GM23338 (cell line): ENCODE measurements at regions not wholly inside any gene's neighbourhood (a gene's known extent, or its start where the extent isn't known, plus 50 kb on each side); places are given as distances from the start of the nearest gene placed in this dataset.

Source experiments
- ATAC-seq: fragments of 200-7000 bp; cut with Tn5 transposase; 3 replicates; pipeline ENCODE4 v1.9.1; 2020
- DNase-seq: peaks from one replicate; pipeline ENCODE4 v3.0.0-alpha.2; 2015; ENCODE audit warnings: low spot score
- H2AFZ ChIP-seq: fragments of 200-600 bp; sonication (generic); 2 replicates; pipeline ENCODE4 v1.8.0; 2016; ENCODE audit warnings: antibody characterized with exemption, mild to moderate bottlenecking, moderate library complexity
- H3F3A ChIP-seq: fragments of 200-600 bp; sonication (generic); replicated peaks from 2 replicates; pipeline ENCODE4 v1.8.0; 2017; ENCODE audit warnings: antibody characterized with exemption, mixed run types, low read depth
- H3K27ac ChIP-seq: fragments of 200-600 bp; sonication (generic); 2 replicates; pipeline ENCODE4 v1.6.1; 2016; ENCODE audit warnings: low read depth
- H3K27me3 ChIP-seq: fragments of 200-600 bp; sonication (generic); 2 replicates; pipeline ENCODE4 v1.8.0; 2016; ENCODE audit warnings: mild to moderate bottlenecking, mixed run types, moderate library complexity; ENCODE audit not compliant: insufficient read depth
- H3K36me3 ChIP-seq: fragments of 200-600 bp; sonication (generic); 2 replicates; pipeline ENCODE4 v1.8.0; 2016; ENCODE audit warnings: mild to moderate bottlenecking; ENCODE audit not compliant: insufficient read depth
- H3K4me1 ChIP-seq: fragments of 200-600 bp; sonication (generic); 2 replicates; pipeline ENCODE4 v1.8.0; 2016; ENCODE audit warnings: mild to moderate bottlenecking, moderate library complexity; ENCODE audit not compliant: insufficient read depth
- H3K4me2 ChIP-seq: fragments of 200-600 bp; sonication (generic); 2 replicates; pipeline ENCODE4 v1.7.1; 2017; ENCODE audit warnings: mixed run types
- H3K4me3 ChIP-seq: fragments of 200-600 bp; sonication (generic); 2 replicates; pipeline ENCODE4 v1.6.1; 2016; ENCODE audit warnings: mixed run types
- H3K79me2 ChIP-seq: fragments of 200-600 bp; sonication (generic); replicated peaks from 2 replicates; pipeline ENCODE4 v1.8.0; 2017; ENCODE audit warnings: mild to moderate bottlenecking; ENCODE audit not compliant: insufficient read depth
- H3K9me2 ChIP-seq: fragments of 200-600 bp; sonication (generic); 2 replicates; pipeline ENCODE4 v1.8.0; 2017; ENCODE audit not compliant: insufficient read depth
- H4K20me1 ChIP-seq: fragments of 200-600 bp; sonication (generic); replicated peaks from 2 replicates; pipeline ENCODE4 v1.8.0; 2017; ENCODE audit warnings: mild to moderate bottlenecking; ENCODE audit not compliant: insufficient read depth
- H3K27ac Mint-ChIP-seq: 2 replicates; pipeline ENCODE4 v1.8.0; 2020; ENCODE audit warnings: inconsistent platforms, mild to moderate bottlenecking, moderate library complexity, mixed read lengths
- H3K27me3 Mint-ChIP-seq: 3 replicates; pipeline ENCODE4 v1.8.0; 2022; ENCODE audit warnings: low read depth, mild to moderate bottlenecking, moderate library complexity, mixed read lengths, inconsistent platforms; ENCODE audit not compliant: insufficient read depth, poor library complexity
- H3K36me3 Mint-ChIP-seq: 3 replicates; pipeline ENCODE4 v1.8.0; 2021; ENCODE audit warnings: low read depth, mild to moderate bottlenecking, inconsistent platforms, moderate library complexity, mixed read lengths
- H3K4me1 Mint-ChIP-seq: 3 replicates; pipeline ENCODE4 v1.8.0; 2020; ENCODE audit warnings: mild to moderate bottlenecking, inconsistent platforms, mixed read lengths
- H3K4me3 Mint-ChIP-seq: 3 replicates; pipeline ENCODE4 v1.8.0; 2021; ENCODE audit warnings: moderate library complexity, mild to moderate bottlenecking, inconsistent platforms, mixed read lengths
- H3K9me3 Mint-ChIP-seq: 3 replicates; pipeline ENCODE4 v1.8.0; 2020; ENCODE audit warnings: moderate library complexity, mild to moderate bottlenecking, inconsistent platforms, mixed read lengths
- CTCF ChIP-seq, 2 experiments: fragments of 200-600 bp in 1 of 2; sonication (generic) in 1 of 2; conservative IDR thresholded peaks; 2 replicates each; pipeline versions ENCODE4 v1.5.1 to v1.6.1; 2016 to 2017; ENCODE audit warnings: antibody characterized with exemption in 2 of 2, low read depth in 2 of 2, mild to moderate bottlenecking in 2 of 2, moderate library complexity in 1 of 2
- ETS1 ChIP-seq: IDR thresholded peaks from 2 replicates; pipeline ENCODE4 v1.6.1; 2016; ENCODE audit warnings: antibody characterized with exemption
- EZH2 ChIP-seq: fragments of 200-600 bp; sonication (generic); IDR thresholded peaks from one replicate; pipeline ENCODE4 v1.8.0; 2017; ENCODE audit warnings: antibody characterized with exemption, mild to moderate bottlenecking, low read depth; ENCODE audit not compliant: unreplicated experiment
- EZH2phosphoT487 ChIP-seq: fragments of 200-600 bp; sonication (generic); IDR thresholded peaks from one replicate; pipeline ENCODE4 v1.8.1; 2018; ENCODE audit warnings: antibody characterized with exemption; ENCODE audit not compliant: unreplicated experiment
- JUNB ChIP-seq: IDR thresholded peaks from one replicate; pipeline ENCODE4 v1.6.1; 2016; ENCODE audit warnings: antibody characterized with exemption; ENCODE audit not compliant: unreplicated experiment
- NANOG ChIP-seq: IDR thresholded peaks from 2 replicates; pipeline ENCODE4 v1.6.1; 2016; ENCODE audit warnings: antibody characterized with exemption, borderline replicate concordance
- REST ChIP-seq: IDR thresholded peaks from one replicate; pipeline ENCODE4 v1.6.1; 2018; ENCODE audit warnings: antibody characterized with exemption; ENCODE audit not compliant: unreplicated experiment
- STAT1 ChIP-seq: IDR thresholded peaks from one replicate; pipeline ENCODE4 v1.6.1; 2016; ENCODE audit warnings: antibody characterized with exemption; ENCODE audit not compliant: unreplicated experiment
- ZNF331 ChIP-seq: fragments of 250-450 bp; sonication (Bioruptor Pico); IDR thresholded peaks from 2 replicates; pipeline ENCODE4 v1.5.0; 2020; ENCODE audit warnings: low read depth, mild to moderate bottlenecking, moderate library complexity
- ZNF462 ChIP-seq: fragments of 250-450 bp; sonication (Bioruptor Pico); IDR thresholded peaks from 2 replicates; pipeline ENCODE4 v1.5.0; 2020; ENCODE audit warnings: mild to moderate bottlenecking, moderate library complexity

- Mint-ChIP-seq H3K27ac (no peak overlapping the region), H3K4me1 (no peaks in the 10 kb centered on the region), H3K9me3 (no peaks in the 10 kb centered on the region), H3K4me3 (no peak overlapping the region), H3K27me3 (peaks cover 3% of the 10 kb centered on the region), H3K36me3 (no peaks in the 10 kb centered on the region)
- H2AFZ ChIP-seq, result no peak overlapping the region
- H3K36me3 ChIP-seq, result no peaks in the 10 kb centered on the region
- TF ChIP-seq STAT1 (no peak), EZH2 (no peak)
- DNase-seq, result no peak
- H3K79me2 ChIP-seq, result no peaks in the 10 kb centered on the region
- H4K20me1 ChIP-seq, result no peaks in the 10 kb centered on the region
- H3K4me3 ChIP-seq, result no peak overlapping the region
- H3K4me1 ChIP-seq, result no peaks in the 10 kb centered on the region
- ATAC-seq, result no peak
- H3K4me2 ChIP-seq, result no peak overlapping the region
- no peaks in the 10 kb centered on the region for H3F3A ChIP-seq
- no peaks in the 10 kb centered on the region for H3K9me2 ChIP-seq
- H3K27ac ChIP-seq, result no peak overlapping the region
- no peaks in the 10 kb centered on the region for H3K27me3 ChIP-seq
These were observed 382.9 kb downstream of the DSEL start for GRCh38 chr18:67133669-67134068.

- H3K4me1 Mint-ChIP-seq, result no peaks in the 10 kb centered on the region
- peaks cover 7% of the 10 kb centered on the region; the same call in 2 of the 3 replicates for H3K9me3 Mint-ChIP-seq
- no peak overlapping the region for H3K4me3 Mint-ChIP-seq
- Histone ChIP-seq H3K9me2 (no peaks in the 10 kb centered on the region), H3K27me3 (no peaks in the 10 kb centered on the region), H3K4me2 (no peak overlapping the region), H3F3A (no peaks in the 10 kb centered on the region), H3K4me3 (no peak overlapping the region), H3K36me3 (no peaks in the 10 kb centered on the region), H3K79me2 (no peaks in the 10 kb centered on the region), H2AFZ (no peak overlapping the region), H3K27ac (no peak overlapping the region), H3K4me1 (no peaks in the 10 kb centered on the region), H4K20me1 (no peaks in the 10 kb centered on the region)
- H3K27ac Mint-ChIP-seq, result no peak overlapping the region
- no peaks in the 10 kb centered on the region; the same call in 2 of the 3 replicates for H3K36me3 Mint-ChIP-seq
- peaks cover 3% of the 10 kb centered on the region for H3K27me3 Mint-ChIP-seq
- no peak for ATAC-seq
- DNase-seq, result no peak
- TF ChIP-seq CTCF (conservative IDR thresholded peaks at IDR 0.05; ENCODE audit: low read depth in 2 of 2) (no peak), ZNF462 (CRISPR knock-in tag) (no peak), STAT1 (no peak), ZNF331 (CRISPR knock-in tag) (no peak), ETS1 (no peak), EZH2phosphoT487 (no peak), NANOG (no peak), REST (no peak), JUNB (no peak), EZH2 (no peak)
These were observed 383.6 kb downstream of the DSEL start for GRCh38 chr18:67132919-67133318.
